Thyroid gland (tissue), 4 donors: ENCODE measurements at regions not wholly inside any gene's neighbourhood (a gene's known extent, or its start where the extent isn't known, plus 50 kb on each side); places are given as distances from the start of the nearest gene placed in this dataset.

ENCODE experiments used
- POLR2A ChIP-seq, 2 donors: fragments of 450-650 bp; IDR thresholded peaks; one replicate each; pipeline ENCODE4 v1.6.1; 2017; ENCODE audit warnings: antibody characterized with exemption in 2 of 2, mild to moderate bottlenecking in 2 of 2, moderate library complexity in 1 of 2
- TF ChIP-seq, protein P1 (sequence below), 6 experiments: fragments of 200-600 bp in 3 of 6; fragments of 450-650 bp in 3 of 6; sonication (generic) in 3 of 6; IDR thresholded peaks; one replicate each; pipeline ENCODE4 v1.5.1; 2016 to 2019; ENCODE audit warnings: antibody characterized with exemption in 6 of 6, mild to moderate bottlenecking in 2 of 6, inconsistent platforms in 1 of 6, moderate library complexity in 1 of 6

- TF ChIP-seq, protein P1, sequence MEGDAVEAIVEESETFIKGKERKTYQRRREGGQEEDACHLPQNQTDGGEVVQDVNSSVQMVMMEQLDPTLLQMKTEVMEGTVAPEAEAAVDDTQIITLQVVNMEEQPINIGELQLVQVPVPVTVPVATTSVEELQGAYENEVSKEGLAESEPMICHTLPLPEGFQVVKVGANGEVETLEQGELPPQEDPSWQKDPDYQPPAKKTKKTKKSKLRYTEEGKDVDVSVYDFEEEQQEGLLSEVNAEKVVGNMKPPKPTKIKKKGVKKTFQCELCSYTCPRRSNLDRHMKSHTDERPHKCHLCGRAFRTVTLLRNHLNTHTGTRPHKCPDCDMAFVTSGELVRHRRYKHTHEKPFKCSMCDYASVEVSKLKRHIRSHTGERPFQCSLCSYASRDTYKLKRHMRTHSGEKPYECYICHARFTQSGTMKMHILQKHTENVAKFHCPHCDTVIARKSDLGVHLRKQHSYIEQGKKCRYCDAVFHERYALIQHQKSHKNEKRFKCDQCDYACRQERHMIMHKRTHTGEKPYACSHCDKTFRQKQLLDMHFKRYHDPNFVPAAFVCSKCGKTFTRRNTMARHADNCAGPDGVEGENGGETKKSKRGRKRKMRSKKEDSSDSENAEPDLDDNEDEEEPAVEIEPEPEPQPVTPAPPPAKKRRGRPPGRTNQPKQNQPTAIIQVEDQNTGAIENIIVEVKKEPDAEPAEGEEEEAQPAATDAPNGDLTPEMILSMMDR (IDR thresholded peaks at IDR 0.05): no peak
- TF ChIP-seq POLR2A (IDR thresholded peaks at IDR 0.05): no peak
These were observed 371.9 kb upstream of the CHRM2 start for GRCh38 chr7:136496551-136496950.
